ENCODE measurements at regions not wholly inside any gene's neighbourhood (a gene's known extent, or its start where the extent isn't known, plus 50 kb on each side); places are given as distances from the start of the nearest gene placed in this dataset.

GRCh38 chr1:214215583-214215982 is 65.4 kb upstream of the SMYD2 start:
- no peak for TF ChIP-seq IKZF1 (conservative IDR thresholded peaks at IDR 0.05)
- TF ChIP-seq SMC3 (IDR thresholded peaks at IDR 0.05; ENCODE audit: borderline replicate concordance, low read length), result no peak
- no peak for TF ChIP-seq BMI1 (IDR thresholded peaks at IDR 0.05; ENCODE audit: borderline replicate concordance)
- no peak for TF ChIP-seq JUND (IDR thresholded peaks at IDR 0.05; ENCODE audit: low read depth, low read length)
- TF ChIP-seq SREBF2 (IDR thresholded peaks at IDR 0.05; ENCODE audit: low read length), result no peak
- no peak for TF ChIP-seq CTCF (IDR thresholded peaks at IDR 0.05 in 2 of 3, conservative IDR thresholded peaks at IDR 0.05 in 1 of 3; ENCODE audit: control insufficient read depth in 2 of 3, extremely low read depth in 1 of 3, insufficient read depth in 1 of 3, low read depth in 3 of 3, low read length in 3 of 3)
- no peak overlapping the region for H3K4me3 ChIP-seq
- in situ Hi-C loops (cut with MboI), result loop anchor here (10.0 kb wide), 1 partner anchor 1309 kb away; no protein-coding TSS in a partner anchor
- H3K9ac ChIP-seq (ENCODE audit: control insufficient read depth, insufficient read depth, low read length), result no peak overlapping the region
- H3K36me3 ChIP-seq (ENCODE audit: control insufficient read depth in 2 of 2, insufficient read depth in 2 of 2, low read length in 1 of 2), result no peaks in the 10 kb centered on the region
- H2AFZ ChIP-seq (ENCODE audit: control insufficient read depth, low read depth, low read length), result no peak overlapping the region
- FAIRE-seq (no peak), ATAC-seq (no peak), DNase-seq (ENCODE audit: low read depth, low spot score) (no peak)
- ChIA-PET RAD21 (ENCODE audit: unreplicated experiment) (interaction anchor here (2.9 kb wide), 1 partner anchor 113 kb away, joined by 11 read pairs; no protein-coding TSS in a partner anchor), SMC1A (ENCODE audit: uncharacterized antibody, unreplicated experiment) (interaction anchor here (1.8 to 6.1 kb wide), 3 partner anchors 12 to 113 kb away, joined by 6 to 109 read pairs (median 9); no protein-coding TSS in a partner anchor), CTCF (interaction anchor here (1.4 to 10.8 kb wide), 4 partner anchors 46 to 422 kb away, joined by 3 to 226 read pairs (median 25); no protein-coding TSS in a partner anchor), POLR2A (no interaction called here)
- H3K4me1 ChIP-seq (ENCODE audit: control insufficient read depth, insufficient read depth, low read length), result no peaks in the 10 kb centered on the region
- no peak overlapping the region for H3K4me2 ChIP-seq (ENCODE audit: control insufficient read depth, insufficient read depth)
- intact Hi-C loops (cut with micrococcal nuclease; ENCODE audit: unreplicated experiment), result loop anchor here (10.0 kb wide), 1 partner anchor 1309 kb away; no protein-coding TSS in a partner anchor
- BruUV-seq (replicated peaks), result no TSS peak
- 64% methylated on average over 3 of the region's 3 CpGs for WGBS (ENCODE audit: insufficient coverage, insufficient replicate concordance, low lambda C conversion rate, missing lambda C conversion rate)
- no peaks in the 10 kb centered on the region for H3K79me2 ChIP-seq (ENCODE audit: control insufficient read depth, insufficient read depth, low read length)
- no peak overlapping the region for H3K27ac ChIP-seq (ENCODE audit: control insufficient read depth, insufficient read depth)
- H4K20me1 ChIP-seq (ENCODE audit: control insufficient read depth, insufficient read depth), result no peaks in the 10 kb centered on the region
- H3K9me3 ChIP-seq (replicated peaks; ENCODE audit: control insufficient read depth, insufficient read depth, low read length), result no peaks in the 10 kb centered on the region
- H3K27me3 ChIP-seq (replicated peaks in 1 of 2; ENCODE audit: control insufficient read depth in 2 of 2, insufficient read depth in 2 of 2, low read length in 1 of 2), result no peaks in the 10 kb centered on the region; a peak in 1 of 4 replicates

Measured in GM12878 (cell line).